HUES64 (cell line): ENCODE measurements at regions not wholly inside any gene's neighbourhood (a gene's known extent, or its start where the extent isn't known, plus 50 kb on each side); places are given as distances from the start of the nearest gene placed in this dataset.
"Not testable (repeated sequence)": the region's sequence is repeated elsewhere in the genome, so short reads cannot be mapped to it uniquely, and the experiment has no call there.

Experiments used
- H3K27ac ChIP-seq: 2 replicates; pipeline ENCODE4 v1.7.0; 2013; ENCODE audit warnings: low read depth, low read length, inconsistent platforms
- H3K27me3 ChIP-seq: 2 replicates; pipeline ENCODE4 v1.6.1; 2013; ENCODE audit warnings: mild to moderate bottlenecking, low read length; ENCODE audit not compliant: insufficient read depth
- H3K36me3 ChIP-seq: 2 replicates; pipeline ENCODE4 v1.6.1; 2013; ENCODE audit warnings: mild to moderate bottlenecking, low read length; ENCODE audit not compliant: insufficient read depth
- H3K4me1 ChIP-seq: 2 replicates; pipeline ENCODE4 v1.6.1; 2013; ENCODE audit warnings: mild to moderate bottlenecking, low read length, moderate library complexity; ENCODE audit not compliant: insufficient read depth
- H3K4me3 ChIP-seq: 2 replicates; pipeline ENCODE4 v1.5.1; 2013; ENCODE audit warnings: mild to moderate bottlenecking, low read length, moderate library complexity
- H3K9ac ChIP-seq: 2 replicates; pipeline ENCODE4 v1.6.1; 2013; ENCODE audit warnings: mild to moderate bottlenecking, low read depth, low read length
- H3K9me3 ChIP-seq: 2 replicates; pipeline ENCODE4 v1.6.1; 2013; ENCODE audit warnings: low read depth, low read length; ENCODE audit not compliant: insufficient read depth
- WGBS: fragments of 150-250, 120-280 bp; methylation state at CpG from one replicate; pipeline ENCODE4 v1.1.7; 2013; ENCODE audit warnings: missing lambda C conversion rate; 5-methylcytosine and 5-hydroxymethylcytosine counted together

GRCh38 chr22:47884775-47885174 lies 1122.3 kb downstream of the TBC1D22A start:
- Histone ChIP-seq H3K4me3 (no peak overlapping the region), H3K9me3 (peaks cover 66% of the 10 kb centered on the region), H3K9ac (no peak overlapping the region), H3K36me3 (no peaks in the 10 kb centered on the region), H3K27ac (no peak overlapping the region), H3K4me1 (no peaks in the 10 kb centered on the region), H3K27me3 (no peaks in the 10 kb centered on the region)
- 96% methylated on average over 14 of the region's 14 CpGs for WGBS

- Histone ChIP-seq H3K27me3 (no peaks in the 10 kb centered on the region), H3K27ac (no peak overlapping the region), H3K36me3 (no peaks in the 10 kb centered on the region), H3K9ac (no peak overlapping the region), H3K4me1 (no peaks in the 10 kb centered on the region), H3K4me3 (no peak overlapping the region), H3K9me3 (peaks cover 70% of the 10 kb centered on the region)
- 94% methylated on average over 15 of the region's 15 CpGs for WGBS
These were observed 1121.8 kb downstream of the TBC1D22A start for GRCh38 chr22:47884200-47884599.

GRCh38 chr22:47883757-47884156 lies 1121.3 kb downstream of the TBC1D22A start:
- peaks cover 69% of the 10 kb centered on the region for H3K9me3 ChIP-seq
- no peaks in the 10 kb centered on the region for H3K4me1 ChIP-seq

GRCh38 chr22:47879346-47879745 lies 1116.9 kb downstream of the TBC1D22A start:
- H3K9ac ChIP-seq: no peak overlapping the region
- H3K27ac ChIP-seq: no peak overlapping the region
- H3K4me3 ChIP-seq: no peak overlapping the region
- H3K27me3 ChIP-seq: no peaks in the 10 kb centered on the region
- 90% methylated on average over 2 of the region's 2 CpGs for WGBS
- H3K4me1 ChIP-seq: no peaks in the 10 kb centered on the region
- no peaks in the 10 kb centered on the region for H3K36me3 ChIP-seq
- peaks cover 64% of the 10 kb centered on the region for H3K9me3 ChIP-seq

More at GRCh38 chr22:47883757-47884156, 1121.3 kb downstream of the TBC1D22A start:
- Histone ChIP-seq H3K36me3 (no peaks in the 10 kb centered on the region), H3K9ac (no peak overlapping the region), H3K27ac (no peak overlapping the region), H3K4me3 (no peak overlapping the region), H3K27me3 (no peaks in the 10 kb centered on the region)
- WGBS: 94% methylated on average over 12 of the region's 12 CpGs

GRCh38 chr22:47878460-47878859 lies 1116.0 kb downstream of the TBC1D22A start:
- no peak overlapping the region for H3K9ac ChIP-seq
- H3K4me3 ChIP-seq: no peak overlapping the region
- H3K4me1 ChIP-seq: no peaks in the 10 kb centered on the region
- no peaks in the 10 kb centered on the region for H3K27me3 ChIP-seq
- H3K9me3 ChIP-seq: peaks cover 63% of the 10 kb centered on the region
- WGBS: 89% methylated on average over 5 of the region's 5 CpGs
- H3K27ac ChIP-seq: no peak overlapping the region
- H3K36me3 ChIP-seq: no peaks in the 10 kb centered on the region

- H3K27me3 ChIP-seq: no peaks in the 10 kb centered on the region
- H3K4me1 ChIP-seq: no peaks in the 10 kb centered on the region
- no peak overlapping the region for H3K9ac ChIP-seq
- 93% methylated on average over 19 of the region's 19 CpGs for WGBS
- no peak overlapping the region for H3K27ac ChIP-seq
- H3K4me3 ChIP-seq: no peak overlapping the region
- H3K36me3 ChIP-seq: no peaks in the 10 kb centered on the region
- H3K9me3 ChIP-seq: peaks cover 56% of the 10 kb centered on the region
These were observed 1110.5 kb downstream of the TBC1D22A start for GRCh38 chr22:47872761-47873535.

- peaks cover 66% of the 10 kb centered on the region for H3K9me3 ChIP-seq
- H3K4me1 ChIP-seq: no peaks in the 10 kb centered on the region
- no peak overlapping the region for H3K9ac ChIP-seq
- no peaks in the 10 kb centered on the region for H3K27me3 ChIP-seq
- no peak overlapping the region for H3K4me3 ChIP-seq
- H3K27ac ChIP-seq: no peak overlapping the region
- 84% methylated on average over 3 of the region's 3 CpGs for WGBS
- no peaks in the 10 kb centered on the region for H3K36me3 ChIP-seq
These were observed 1103.2 kb downstream of the TBC1D22A start for GRCh38 chr22:47865626-47866025.

- H3K9ac ChIP-seq: no peak overlapping the region
- no peaks in the 10 kb centered on the region for H3K27me3 ChIP-seq
- no peaks in the 10 kb centered on the region for H3K36me3 ChIP-seq
- 93% methylated on average over 4 of the region's 4 CpGs for WGBS
- no peak overlapping the region for H3K4me3 ChIP-seq
- no peaks in the 10 kb centered on the region for H3K4me1 ChIP-seq
- peaks cover 72% of the 10 kb centered on the region for H3K9me3 ChIP-seq
- H3K27ac ChIP-seq: no peak overlapping the region
These were observed 1099.9 kb downstream of the TBC1D22A start for GRCh38 chr22:47862394-47862793.

GRCh38 chr22:47860907-47861306 lies 1098.5 kb downstream of the TBC1D22A start:
- H3K4me3 ChIP-seq, H3K9ac ChIP-seq, H3K27ac ChIP-seq, H3K27me3 ChIP-seq, H3K36me3 ChIP-seq, H3K4me1 ChIP-seq: not testable (repeated sequence)
- 88% methylated on average over 9 of the region's 9 CpGs for WGBS
- H3K9me3 ChIP-seq: peaks cover 61% of the 10 kb centered on the region

- Histone ChIP-seq H3K36me3 (no peaks in the 10 kb centered on the region), H3K4me3 (no peak overlapping the region), H3K27me3 (no peaks in the 10 kb centered on the region), H3K27ac (no peak overlapping the region), H3K9me3 (peaks cover 55% of the 10 kb centered on the region), H3K9ac (no peak overlapping the region), H3K4me1 (no peaks in the 10 kb centered on the region)
- 90% methylated on average over 7 of the region's 7 CpGs for WGBS
These were observed 1097.6 kb downstream of the TBC1D22A start for GRCh38 chr22:47859881-47860525.

- Histone ChIP-seq H3K4me1 (no peaks in the 10 kb centered on the region), H3K9me3 (peaks cover 47% of the 10 kb centered on the region), H3K9ac (no peak overlapping the region), H3K27me3 (no peaks in the 10 kb centered on the region), H3K27ac (no peak overlapping the region), H3K36me3 (no peaks in the 10 kb centered on the region), H3K4me3 (no peak overlapping the region)
These were observed 1096.4 kb downstream of the TBC1D22A start for GRCh38 chr22:47858773-47859306.
